Calu3 (cell line): ENCODE measurements at regions not wholly inside any gene's neighbourhood (a gene's known extent, or its start where the extent isn't known, plus 50 kb on each side); places are given as distances from the start of the nearest gene placed in this dataset.

Experiments
- BruUV-seq: library from RNA; stranded (reverse); fragments of 400-500 nt; replicated peaks from 2 replicates; lab custom pipeline; 2021; lab: Mats Ljungman, UMichigan
- CTCF ChIA-PET: fragments of 300-600 bp; sonication (Branson Sonifier 250); formaldehyde crosslinking; loops from one replicate; lab custom pipeline; 2022; ENCODE audit warnings: antibody characterized with exemption; lab: Charles Lee
- DNase-seq: peaks from one replicate; pipeline ENCODE4 v3.0.0; 2022
- H3K27ac Mint-ChIP-seq: one replicate; pipeline ENCODE4 v1.8.0; 2022; ENCODE audit warnings: mixed read lengths; ENCODE audit not compliant: unreplicated experiment
- H3K27me3 Mint-ChIP-seq: one replicate; pipeline ENCODE4 v1.8.0; 2022; ENCODE audit warnings: mixed read lengths; ENCODE audit not compliant: unreplicated experiment
- H3K36me3 Mint-ChIP-seq: one replicate; pipeline ENCODE4 v1.8.0; 2022; ENCODE audit warnings: mild to moderate bottlenecking, moderate library complexity, mixed read lengths; ENCODE audit not compliant: insufficient read depth, unreplicated experiment
- H3K4me1 Mint-ChIP-seq: one replicate; pipeline ENCODE4 v1.8.0; 2022; ENCODE audit warnings: mild to moderate bottlenecking, low read depth, mixed read lengths; ENCODE audit not compliant: unreplicated experiment
- H3K4me3 Mint-ChIP-seq: one replicate; pipeline ENCODE4 v1.8.0; 2022; ENCODE audit warnings: mild to moderate bottlenecking, low read depth, moderate library complexity, mixed read lengths; ENCODE audit not compliant: unreplicated experiment
- H3K9me3 Mint-ChIP-seq: one replicate; pipeline ENCODE4 v1.8.0; 2022; ENCODE audit warnings: low read depth, mixed read lengths; ENCODE audit not compliant: unreplicated experiment
- CTCF ChIP-seq: fragments of 200-600 bp; IDR thresholded peaks from one replicate; pipeline ENCODE4 v1.8.0; 2022; ENCODE audit warnings: antibody characterized with exemption; ENCODE audit not compliant: unreplicated experiment
- intact Hi-C: fragments of 100-400 bp; cut with micrococcal nuclease; formaldehyde crosslinking; loops from one replicate; pipeline ENCODE4 v1.10.0; 2022; ENCODE audit not compliant: unreplicated experiment

- no peaks in the 10 kb centered on the region for H3K36me3 Mint-ChIP-seq
- no peaks in the 10 kb centered on the region for H3K9me3 Mint-ChIP-seq
- no peak overlapping the region for H3K27ac Mint-ChIP-seq
- peaks cover 14% of the 10 kb centered on the region for H3K27me3 Mint-ChIP-seq
- intact Hi-C loops, result no loop called here
- no TSS peak for BruUV-seq
- no peak for TF ChIP-seq CTCF
- no peaks in the 10 kb centered on the region for H3K4me1 Mint-ChIP-seq
- no peak for DNase-seq
- CTCF ChIA-PET, result no interaction called here
- H3K4me3 Mint-ChIP-seq, result no peak overlapping the region
Observed at GRCh38 chr14:101501341-101501740, 60.0 kb upstream of the DIO3 start.

GRCh38 chr14:101501858-101502615 lies 59.3 kb upstream of the DIO3 start:
- H3K27ac Mint-ChIP-seq, result no peak overlapping the region
- peaks cover 14% of the 10 kb centered on the region for H3K27me3 Mint-ChIP-seq
- H3K36me3 Mint-ChIP-seq, result no peaks in the 10 kb centered on the region
- BruUV-seq, result no TSS peak
- CTCF ChIA-PET, result no interaction called here
- no peaks in the 10 kb centered on the region for H3K4me1 Mint-ChIP-seq
- H3K9me3 Mint-ChIP-seq, result no peaks in the 10 kb centered on the region
- TF ChIP-seq CTCF, result no peak
- intact Hi-C loops, result no loop called here
- H3K4me3 Mint-ChIP-seq, result no peak overlapping the region
- no peak for DNase-seq

GRCh38 chr14:101502761-101503392 lies 58.4 kb upstream of the DIO3 start:
- CTCF ChIA-PET, result no interaction called here
- Mint-ChIP-seq H3K27me3 (peaks cover 14% of the 10 kb centered on the region), H3K36me3 (no peaks in the 10 kb centered on the region), H3K27ac (no peak overlapping the region), H3K4me3 (no peak overlapping the region), H3K9me3 (no peaks in the 10 kb centered on the region), H3K4me1 (no peaks in the 10 kb centered on the region)
- TF ChIP-seq CTCF, result no peak
- DNase-seq, result no peak
- BruUV-seq, result no TSS peak
- intact Hi-C loops, result no loop called here

- H3K4me3 Mint-ChIP-seq, result no peak overlapping the region
- intact Hi-C loops, result no loop called here
- no peak for TF ChIP-seq CTCF
- peaks cover 14% of the 10 kb centered on the region for H3K27me3 Mint-ChIP-seq
- BruUV-seq, result no TSS peak
- CTCF ChIA-PET, result no interaction called here
- H3K4me1 Mint-ChIP-seq, result no peaks in the 10 kb centered on the region
- H3K27ac Mint-ChIP-seq, result no peak overlapping the region
- no peak for DNase-seq
- H3K9me3 Mint-ChIP-seq, result no peaks in the 10 kb centered on the region
- no peaks in the 10 kb centered on the region for H3K36me3 Mint-ChIP-seq
Observed at GRCh38 chr14:101503431-101504095, 57.7 kb upstream of the DIO3 start.
